CD14-positive monocyte (primary cell): ENCODE measurements at regions not wholly inside any gene's neighbourhood (a gene's known extent, or its start where the extent isn't known, plus 50 kb on each side); places are given as distances from the start of the nearest gene placed in this dataset.

Experiments
- DNase-seq, 3 donors: peaks; one replicate each; pipeline ENCODE4 v3.0.0-alpha.2; 2011 to 2022
- H2AFZ ChIP-seq: 2 replicates; pipeline ENCODE4 v1.6.0; 2012; ENCODE audit warnings: mild to moderate bottlenecking, low read depth, low read length, inconsistent platforms; ENCODE audit not compliant: insufficient read depth, poor library complexity, severe bottlenecking
- H3K27ac ChIP-seq, 2 donors: 1 replicate in 1 of 2; 2 replicates in 1 of 2; pipeline ENCODE4 v1.5.1; 2012 to 2013; ENCODE audit warnings: low read length in 2 of 2, control low read depth in 1 of 2, inconsistent platforms in 1 of 2, low read depth in 1 of 2, mild to moderate bottlenecking in 1 of 2
- H3K27me3 ChIP-seq, 2 donors: one replicate each; pipeline versions ENCODE4 v1.6.0 to v1.6.1; 2011 to 2013; ENCODE audit warnings: low read length in 2 of 2; ENCODE audit not compliant: control insufficient read depth in 2 of 2, insufficient read depth in 2 of 2
- H3K36me3 ChIP-seq, 2 donors: replicated peaks in 1 of 2; 1 replicate in 1 of 2; 2 replicates in 1 of 2; pipeline versions ENCODE4 v1.5.1 to v1.6.1; 2012 to 2013; ENCODE audit warnings: low read length in 2 of 2, control low read depth in 1 of 2, inconsistent platforms in 1 of 2, mild to moderate bottlenecking in 1 of 2; ENCODE audit not compliant: insufficient read depth in 2 of 2, control insufficient read depth in 1 of 2
- H3K4me1 ChIP-seq, 2 donors: 1 replicate in 1 of 2; 2 replicates in 1 of 2; pipeline versions ENCODE4 v1.5.1 to v1.6.1; 2012 to 2013; ENCODE audit warnings: low read length in 2 of 2, control low read depth in 1 of 2, inconsistent platforms in 1 of 2, mild to moderate bottlenecking in 1 of 2, moderate library complexity in 1 of 2; ENCODE audit not compliant: insufficient read depth in 2 of 2, control insufficient read depth in 1 of 2
- H3K4me2 ChIP-seq: replicated peaks from 2 replicates; pipeline ENCODE3; 2012; ENCODE audit warnings: low read length, moderate library complexity, mild to moderate bottlenecking; ENCODE audit not compliant: poor library complexity, severe bottlenecking; ENCODE audit errors: extremely low read depth
- H3K4me3 ChIP-seq, 3 experiments: fragments of 200-600 bp in 1 of 3; sonication (generic) in 1 of 3; replicated peaks in 1 of 3; 1 replicate in 2 of 3; 2 replicates in 1 of 3; pipeline ENCODE4 v1.5.1; 2011 to 2013; ENCODE audit warnings: low read length in 3 of 3, mild to moderate bottlenecking in 3 of 3, control low read depth in 2 of 3, low read depth in 2 of 3, inconsistent platforms in 1 of 3, moderate library complexity in 1 of 3
- H3K79me2 ChIP-seq: 2 replicates; pipeline ENCODE4 v1.6.0; 2012; ENCODE audit warnings: mild to moderate bottlenecking, control low read depth, inconsistent platforms, low read length, moderate library complexity; ENCODE audit not compliant: insufficient read depth
- H3K9ac ChIP-seq: 2 replicates; pipeline ENCODE4 v1.6.0; 2017; ENCODE audit warnings: low read length, mild to moderate bottlenecking; ENCODE audit not compliant: insufficient read depth, poor library complexity, severe bottlenecking
- H3K9me3 ChIP-seq, 2 donors: replicated peaks in 1 of 2; 1 replicate in 1 of 2; 2 replicates in 1 of 2; pipeline versions ENCODE4 v1.5.1 to v1.6.1; 2012 to 2013; ENCODE audit warnings: low read length in 2 of 2, control low read depth in 1 of 2; ENCODE audit not compliant: control insufficient read depth in 1 of 2, insufficient read depth in 1 of 2
- H4K20me1 ChIP-seq: 2 replicates; pipeline ENCODE4 v1.6.0; 2012; ENCODE audit warnings: mild to moderate bottlenecking, low read length, control low read depth, moderate library complexity; ENCODE audit not compliant: insufficient read depth
- H3K27ac Mint-ChIP-seq, 7 donors: one replicate each; pipeline ENCODE4 v1.8.0; 2020; ENCODE audit warnings: mild to moderate bottlenecking in 7 of 7, mixed read lengths in 7 of 7, moderate library complexity in 6 of 7, inconsistent platforms in 2 of 7
- H3K27me3 Mint-ChIP-seq, 3 donors: one replicate each; pipeline ENCODE4 v1.8.0; 2021 to 2022; ENCODE audit warnings: low read depth in 3 of 3, mild to moderate bottlenecking in 3 of 3, mixed read lengths in 3 of 3, moderate library complexity in 3 of 3, inconsistent platforms in 1 of 3
- H3K36me3 Mint-ChIP-seq, 2 donors: one replicate each; pipeline ENCODE4 v1.8.0; 2020; ENCODE audit warnings: mixed read lengths in 2 of 2, inconsistent platforms in 1 of 2, mild to moderate bottlenecking in 1 of 2
- H3K4me1 Mint-ChIP-seq: one replicate; pipeline ENCODE4 v1.8.0; 2020; ENCODE audit warnings: mild to moderate bottlenecking, mixed read lengths
- H3K4me3 Mint-ChIP-seq, 2 donors: one replicate each; pipeline ENCODE4 v1.8.0; 2020; ENCODE audit warnings: mild to moderate bottlenecking in 2 of 2, mixed read lengths in 2 of 2, moderate library complexity in 1 of 2
- H3K9me3 Mint-ChIP-seq, 7 donors: one replicate each; pipeline ENCODE4 v1.8.0; 2020 to 2022; ENCODE audit warnings: mixed read lengths in 7 of 7, mild to moderate bottlenecking in 6 of 7, moderate library complexity in 6 of 7, inconsistent platforms in 2 of 7
- CTCF ChIP-seq: fragments of 200-600 bp; IDR thresholded peaks from one replicate; pipeline ENCODE4 v1.8.0; 2022; ENCODE audit warnings: antibody characterized with exemption, mild to moderate bottlenecking
- WGBS: methylation state at CpG from one replicate; pipeline ENCODE4 v1.1.5; 2013; ENCODE audit warnings: missing lambda C conversion rate; ENCODE audit not compliant: insufficient coverage; 5-methylcytosine and 5-hydroxymethylcytosine counted together
- intact Hi-C, 2 donors: fragments of 100-400 bp; cut with micrococcal nuclease; formaldehyde crosslinking; loops; one replicate each; pipeline versions ENCODE4 v1.15.0 to v1.15.1; 2023

- Histone ChIP-seq H3K9me3 (no peaks in the 10 kb centered on the region), H4K20me1 (no peaks in the 10 kb centered on the region), H3K4me3 (no peak overlapping the region), H3K27me3 (peaks cover 0 to 5% of the 10 kb centered on the region in 2 donors), H3K36me3 (no peaks in the 10 kb centered on the region), H3K9ac (no peak overlapping the region), H3K4me2 (no peak overlapping the region), H3K27ac (no peak overlapping the region), H3K79me2 (no peaks in the 10 kb centered on the region), H3K4me1 (no peaks in the 10 kb centered on the region), H2AFZ (no peak overlapping the region)
- peaks cover 13 to 25% (median 15%) of the 10 kb centered on the region in 3 donors for H3K27me3 Mint-ChIP-seq
- no peak for DNase-seq
- H3K36me3 Mint-ChIP-seq = no peaks in the 10 kb centered on the region
- H3K4me3 Mint-ChIP-seq = no peak overlapping the region
- H3K27ac Mint-ChIP-seq = no peak overlapping the region
- intact Hi-C loops = no loop called here
- TF ChIP-seq CTCF = no peak
- peaks cover 0 to 3% (median 0%) of the 10 kb centered on the region in 7 donors for H3K9me3 Mint-ChIP-seq
- WGBS = 79% methylated on average over 3 of the region's 5 CpGs
- no peaks in the 10 kb centered on the region for H3K4me1 Mint-ChIP-seq
Observed at GRCh38 chr16:86726340-86726739, 148.0 kb downstream of the FOXL1 start.

GRCh38 chr16:86727131-86727530 is 148.8 kb downstream of the FOXL1 start:
- no peak overlapping the region for H3K27ac ChIP-seq
- no peaks in the 10 kb centered on the region for H3K9me3 ChIP-seq
- Mint-ChIP-seq H3K4me1 (no peaks in the 10 kb centered on the region), H3K27ac (no peak overlapping the region), H3K9me3 (peaks cover 0 to 3% (median 0%) of the 10 kb centered on the region in 7 donors), H3K4me3 (no peak overlapping the region), H3K36me3 (no peaks in the 10 kb centered on the region), H3K27me3 (peaks cover 21 to 33% (median 23%) of the 10 kb centered on the region in 3 donors)
- 83% methylated on average over 3 of the region's 7 CpGs for WGBS
- intact Hi-C loops = no loop called here
- no peak overlapping the region for H2AFZ ChIP-seq
- H3K4me1 ChIP-seq = no peaks in the 10 kb centered on the region
- no peak overlapping the region for H3K4me3 ChIP-seq
- peaks cover 2 to 6% of the 10 kb centered on the region in 2 donors for H3K27me3 ChIP-seq
- H3K79me2 ChIP-seq = no peaks in the 10 kb centered on the region
- no peaks in the 10 kb centered on the region for H3K36me3 ChIP-seq
- H3K4me2 ChIP-seq = no peak overlapping the region
- no peaks in the 10 kb centered on the region for H4K20me1 ChIP-seq
- no peak for DNase-seq
- TF ChIP-seq CTCF = no peak
- no peak overlapping the region for H3K9ac ChIP-seq
